ENCODE measurements at regions not wholly inside any gene's neighbourhood (a gene's known extent, or its start where the extent isn't known, plus 50 kb on each side); places are given as distances from the start of the nearest gene placed in this dataset.

GRCh38 chr18:25408293-25408692 lies 56.3 kb upstream of the ZNF521 start:
- no peak for TF ChIP-seq CREB1 (IDR thresholded peaks at IDR 0.05; ENCODE audit: low read depth)
- TF ChIP-seq EP300 (IDR thresholded peaks at IDR 0.05; ENCODE audit: borderline replicate concordance), result no peak
- no peak for TF ChIP-seq FOXM1 (IDR thresholded peaks at IDR 0.05; ENCODE audit: borderline replicate concordance, low read depth)
- no peak for TF ChIP-seq YY1 (IDR thresholded peaks at IDR 0.05; ENCODE audit: low read depth)
- TF ChIP-seq USF1 (IDR thresholded peaks at IDR 0.05), result no peak
- no peak for TF ChIP-seq MAX (IDR thresholded peaks at IDR 0.05)
- TF ChIP-seq ZBTB7A (IDR thresholded peaks at IDR 0.05; ENCODE audit: low read depth), result no peak
- TF ChIP-seq TAF1 (IDR thresholded peaks at IDR 0.05; ENCODE audit: low read depth), result no peak
- TF ChIP-seq NFIC (IDR thresholded peaks at IDR 0.05), result no peak
- TF ChIP-seq TCF12 (IDR thresholded peaks at IDR 0.05; ENCODE audit: low read depth), result no peak
- no peak for TF ChIP-seq CEBPB (IDR thresholded peaks at IDR 0.05)
- no peak for TF ChIP-seq TEAD4 (IDR thresholded peaks at IDR 0.05)
- no peak for TF ChIP-seq RAD21 (IDR thresholded peaks at IDR 0.05; ENCODE audit: low read depth)
- no peak for TF ChIP-seq EGR1 (IDR thresholded peaks at IDR 0.05)
- TF ChIP-seq REST (IDR thresholded peaks at IDR 0.05; ENCODE audit: low read depth), result no peak

Measured in Ishikawa (cell line).